HG02678 (cell line): ENCODE measurements at regions not wholly inside any gene's neighbourhood (a gene's known extent, or its start where the extent isn't known, plus 50 kb on each side); places are given as distances from the start of the nearest gene placed in this dataset.
"Not testable (repeated sequence)": the region's sequence is repeated elsewhere in the genome, so short reads cannot be mapped to it uniquely, and the experiment has no call there.

ENCODE experiments used
- ATAC-seq: cut with Tn5 transposase; IDR thresholded peaks from one replicate; pipeline ENCODE4 v1.9.1; 2021; ENCODE audit warnings: mild to moderate bottlenecking, moderate library complexity; ENCODE audit not compliant: unreplicated experiment

GRCh38 chr4:38330321-38330720 is 333.7 kb upstream of the KLF3 start:
- no peak for ATAC-seq

- no peak for ATAC-seq
Measured at GRCh38 chr4:38330936-38331335, 333.1 kb upstream of the KLF3 start.

GRCh38 chr4:38332699-38333098 is 331.3 kb upstream of the KLF3 start:
- ATAC-seq = no peak

GRCh38 chr4:38333219-38333618 is 330.8 kb upstream of the KLF3 start:
- ATAC-seq = no peak

GRCh38 chr4:38334791-38335190 is 329.2 kb upstream of the KLF3 start:
- no peak for ATAC-seq

- ATAC-seq = not testable (repeated sequence)
Measured at GRCh38 chr4:38338939-38339338, 325.1 kb upstream of the KLF3 start.

- ATAC-seq = no peak
Measured at GRCh38 chr4:38343608-38344007, 320.4 kb upstream of the KLF3 start.

GRCh38 chr4:38344929-38345328 is 319.1 kb upstream of the KLF3 start:
- no peak for ATAC-seq

GRCh38 chr4:38347251-38347650 is 316.7 kb upstream of the KLF3 start:
- no peak for ATAC-seq

GRCh38 chr4:38354421-38354820 is 309.6 kb upstream of the KLF3 start:
- no peak for ATAC-seq

- ATAC-seq = no peak
Measured at GRCh38 chr4:38354872-38355271, 309.1 kb upstream of the KLF3 start.

GRCh38 chr4:38356686-38357085 is 307.3 kb upstream of the KLF3 start:
- ATAC-seq = no peak

GRCh38 chr4:38357546-38357945 is 306.5 kb upstream of the KLF3 start:
- ATAC-seq = no peak

- no peak for ATAC-seq
Measured at GRCh38 chr4:38359113-38359512, 304.9 kb upstream of the KLF3 start.

GRCh38 chr4:38360201-38360600 is 303.8 kb upstream of the KLF3 start:
- ATAC-seq = no peak

- ATAC-seq = no peak
Measured at GRCh38 chr4:38364383-38364963, 299.5 kb upstream of the KLF3 start.

- ATAC-seq = no peak
Measured at GRCh38 chr4:38365261-38365660, 298.7 kb upstream of the KLF3 start.

GRCh38 chr4:38365748-38366310 is 298.2 kb upstream of the KLF3 start:
- ATAC-seq = no peak

- ATAC-seq = no peak
Measured at GRCh38 chr4:38366456-38366855, 297.5 kb upstream of the KLF3 start.

- ATAC-seq = no peak
Measured at GRCh38 chr4:38366997-38367396, 297.0 kb upstream of the KLF3 start.

GRCh38 chr4:38367642-38368174 is 296.3 kb upstream of the KLF3 start:
- ATAC-seq = no peak

GRCh38 chr4:38368613-38369012 is 295.4 kb upstream of the KLF3 start:
- no peak for ATAC-seq

GRCh38 chr4:38371391-38371851 is 292.6 kb upstream of the KLF3 start:
- ATAC-seq = no peak
